GM18951 (cell line): ENCODE measurements at regions not wholly inside any gene's neighbourhood (a gene's known extent, or its start where the extent isn't known, plus 50 kb on each side); places are given as distances from the start of the nearest gene placed in this dataset.

ENCODE experiments used
- POLR2A ChIP-seq: IDR thresholded peaks from 4 replicates; pipeline ENCODE4 v1.6.1; 2011; ENCODE audit warnings: mild to moderate bottlenecking; ENCODE audit not compliant: insufficient read length, insufficient read depth; ENCODE audit errors: extremely low read depth
- in situ Hi-C: fragments of 300-500 bp; cut with MboI; formaldehyde crosslinking; loops from one replicate; pipeline ENCODE4 v1.12.0; 2022; ENCODE audit warnings: low sequenced_read_pairs, mixed read lengths, inconsistent platforms; ENCODE audit not compliant: unreplicated experiment

- in situ Hi-C loops = loop anchor here (10.0 kb wide), 2 partner anchors 51 to 411 kb away; partner anchors contain the start of genes BEND6 and PRIM2
- TF ChIP-seq POLR2A = no peak
Measured at GRCh38 chr6:56904068-56904467, 50.8 kb upstream of the BEND6 start.

GRCh38 chr6:56902641-56903464 lies 52.1 kb upstream of the BEND6 start:
- in situ Hi-C loops = loop anchor here (10.0 kb wide), 2 partner anchors 52 to 412 kb away; partner anchors contain the start of genes BEND6 and PRIM2
- TF ChIP-seq POLR2A = no peak

- no peak for TF ChIP-seq POLR2A
- in situ Hi-C loops = loop anchor here (10.0 kb wide), 2 partner anchors 54 to 414 kb away; partner anchors contain the start of genes BEND6 and PRIM2
Measured at GRCh38 chr6:56900784-56901183, 54.1 kb upstream of the BEND6 start.

- in situ Hi-C loops = loop anchor here (10.0 kb wide), 2 partner anchors 55 to 415 kb away; partner anchors contain the start of genes BEND6 and PRIM2
- no peak for TF ChIP-seq POLR2A
Measured at GRCh38 chr6:56899753-56900152, 55.2 kb upstream of the BEND6 start.

GRCh38 chr6:56899311-56899710 lies 55.6 kb upstream of the BEND6 start:
- in situ Hi-C loops = no loop called here
- no peak for TF ChIP-seq POLR2A

GRCh38 chr6:56897789-56898529 lies 56.9 kb upstream of the BEND6 start:
- in situ Hi-C loops = no loop called here
- no peak for TF ChIP-seq POLR2A

- TF ChIP-seq POLR2A = no peak
- in situ Hi-C loops = no loop called here
Measured at GRCh38 chr6:56891754-56892153, 63.2 kb upstream of the BEND6 start.

- in situ Hi-C loops = no loop called here
- TF ChIP-seq POLR2A = no peak
Measured at GRCh38 chr6:56890683-56891429, 64.1 kb upstream of the BEND6 start.

- TF ChIP-seq POLR2A = no peak
- in situ Hi-C loops = no loop called here
Measured at GRCh38 chr6:56890066-56890465, 64.8 kb upstream of the BEND6 start.

GRCh38 chr6:56889492-56889891 lies 65.4 kb upstream of the BEND6 start:
- in situ Hi-C loops = no loop called here
- no peak for TF ChIP-seq POLR2A

GRCh38 chr6:56888687-56889086 lies 66.2 kb upstream of the BEND6 start:
- in situ Hi-C loops = no loop called here
- TF ChIP-seq POLR2A = no peak

- in situ Hi-C loops = no loop called here
- TF ChIP-seq POLR2A = no peak
Measured at GRCh38 chr6:56887086-56887485, 67.8 kb upstream of the BEND6 start.

- no peak for TF ChIP-seq POLR2A
Measured at GRCh38 chr6:56877922-56878321, 77.0 kb upstream of the BEND6 start.

More at GRCh38 chr6:56877922-56878321, 77.0 kb upstream of the BEND6 start:
- in situ Hi-C loops = no loop called here
